ENCODE measurements at regions not wholly inside any gene's neighbourhood (a gene's known extent, or its start where the extent isn't known, plus 50 kb on each side); places are given as distances from the start of the nearest gene placed in this dataset.

GRCh38 chr1:216945538-216946080, 222.4 kb upstream of the ESRRG start:
- Histone ChIP-seq H3K9ac (ENCODE audit: low read depth in 2 of 2, low read length in 2 of 2) (no peak overlapping the region), H3K36me3 (no peaks in the 10 kb centered on the region), H3K4me3 (no peak overlapping the region), H3K27ac (no peak overlapping the region), H3K4me1 (no peaks in the 10 kb centered on the region), H3K9me3 (no peaks in the 10 kb centered on the region), H3K27me3 (no peaks in the 10 kb centered on the region)
- no peak for DNase-seq
- no peak for TF ChIP-seq CTCF (IDR thresholded peaks at IDR 0.05)
- intact Hi-C loops (cut with DNase I), result no loop called here

DNA sequence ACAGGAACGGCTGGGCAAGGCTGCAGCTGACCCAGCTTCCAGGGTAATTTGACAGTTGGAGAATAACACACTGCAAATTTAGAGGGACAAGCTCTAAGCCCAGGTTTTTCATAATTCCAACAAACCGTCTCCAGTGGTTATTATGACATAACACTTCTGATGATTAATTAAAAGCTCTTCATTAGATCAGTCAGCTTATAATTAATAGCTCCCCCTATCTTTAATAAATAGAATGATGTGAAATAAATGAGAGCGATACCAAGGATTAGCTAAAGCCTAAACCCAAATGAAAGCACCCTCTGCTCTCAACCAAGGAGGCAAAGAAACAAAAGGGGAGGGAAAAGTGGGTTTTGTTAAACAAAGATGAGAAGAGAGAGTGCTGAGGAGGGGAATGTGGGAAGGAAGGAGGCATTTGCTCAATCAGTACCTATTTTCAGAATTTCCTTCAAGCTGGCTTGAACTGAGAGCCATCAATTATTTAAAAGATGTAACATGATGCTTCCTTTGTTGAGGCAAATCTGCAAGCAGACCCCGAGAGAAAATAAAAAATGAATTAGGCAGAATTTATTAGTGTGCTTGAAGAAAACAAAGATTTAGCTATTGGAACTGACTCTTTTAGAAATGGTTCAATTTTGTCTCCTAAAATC, 221.8 kb upstream of the ESRRG start:
- intact Hi-C loops (cut with DNase I), result no loop called here
- Histone ChIP-seq H3K4me3 (no peak overlapping the region), H3K36me3 (no peaks in the 10 kb centered on the region), H3K9ac (ENCODE audit: low read depth in 2 of 2, low read length in 2 of 2) (no peak overlapping the region), H3K27me3 (no peaks in the 10 kb centered on the region), H3K27ac (no peak overlapping the region), H3K9me3 (no peaks in the 10 kb centered on the region), H3K4me1 (no peaks in the 10 kb centered on the region)
- DNase-seq, result no peak
- TF ChIP-seq CTCF (IDR thresholded peaks at IDR 0.05), result no peak

- intact Hi-C loops (cut with DNase I), result no loop called here
- Histone ChIP-seq H3K27me3 (no peaks in the 10 kb centered on the region), H3K9me3 (no peaks in the 10 kb centered on the region), H3K4me3 (no peak overlapping the region), H3K4me1 (no peaks in the 10 kb centered on the region), H3K36me3 (no peaks in the 10 kb centered on the region), H3K27ac (no peak overlapping the region), H3K9ac (ENCODE audit: low read depth in 2 of 2, low read length in 2 of 2) (no peak overlapping the region)
- no peak for DNase-seq
- no peak for TF ChIP-seq CTCF (IDR thresholded peaks at IDR 0.05)
Measured at GRCh38 chr1:216937491-216937890, 214.3 kb upstream of the ESRRG start.

DNA sequence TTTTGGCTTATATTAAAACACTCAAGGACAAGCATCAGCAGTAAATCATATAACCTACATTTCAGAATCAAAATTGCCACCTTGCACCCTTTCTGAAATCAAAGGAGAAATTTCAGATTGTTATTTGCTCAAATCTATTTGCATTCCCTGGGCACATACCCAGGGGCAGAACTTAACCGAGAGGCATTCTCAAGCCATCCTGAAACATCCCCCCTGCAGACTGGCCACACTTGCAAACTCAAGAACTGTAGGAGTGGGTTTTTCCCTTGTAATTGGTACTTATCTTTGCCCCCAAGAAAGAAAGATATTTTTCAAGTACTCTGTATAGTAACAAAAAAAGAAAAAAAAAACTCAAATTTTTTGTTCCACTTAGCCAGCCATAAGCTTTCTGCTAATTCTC, 213.6 kb upstream of the ESRRG start:
- H3K9ac ChIP-seq (ENCODE audit: low read depth in 2 of 2, low read length in 2 of 2), result no peak overlapping the region
- no peak for TF ChIP-seq CTCF (IDR thresholded peaks at IDR 0.05)
- H3K4me3 ChIP-seq, result no peak overlapping the region
- no peaks in the 10 kb centered on the region for H3K36me3 ChIP-seq
- H3K27me3 ChIP-seq, result no peaks in the 10 kb centered on the region
- no peaks in the 10 kb centered on the region for H3K9me3 ChIP-seq
- no peak for DNase-seq
- H3K4me1 ChIP-seq, result no peaks in the 10 kb centered on the region
- intact Hi-C loops (cut with DNase I), result no loop called here
- no peak overlapping the region for H3K27ac ChIP-seq

- Histone ChIP-seq H3K9ac (ENCODE audit: low read depth in 2 of 2, low read length in 2 of 2) (no peak overlapping the region), H3K36me3 (no peaks in the 10 kb centered on the region), H3K9me3 (no peaks in the 10 kb centered on the region), H3K4me1 (no peaks in the 10 kb centered on the region), H3K27ac (no peak overlapping the region), H3K27me3 (no peaks in the 10 kb centered on the region), H3K4me3 (no peak overlapping the region)
- intact Hi-C loops (cut with DNase I), result no loop called here
- DNase-seq, result no peak
- no peak for TF ChIP-seq CTCF (IDR thresholded peaks at IDR 0.05)
Measured at GRCh38 chr1:216935901-216936300, 212.7 kb upstream of the ESRRG start.
